Mesenchymal stem cell (in vitro differentiated cells and primary cell): ENCODE measurements at regions not wholly inside any gene's neighbourhood (a gene's known extent, or its start where the extent isn't known, plus 50 kb on each side); places are given as distances from the start of the nearest gene placed in this dataset.

Source experiments
- DNase-seq: peaks from one replicate; pipeline ENCODE4 v3.0.0-alpha.2; 2013
- H2AFZ ChIP-seq: one replicate; pipeline ENCODE4 v1.6.1; 2013; ENCODE audit warnings: low read depth, mild to moderate bottlenecking, control low read depth, inconsistent platforms, low read length, moderate library complexity
- H2AK5ac ChIP-seq: 2 replicates; pipeline ENCODE4 v1.6.1; 2013; ENCODE audit warnings: low read length, moderate library complexity, mild to moderate bottlenecking, inconsistent platforms; ENCODE audit not compliant: severe bottlenecking
- H2BK120ac ChIP-seq: one replicate; pipeline ENCODE4 v1.6.1; 2013; ENCODE audit warnings: low read depth, mild to moderate bottlenecking, inconsistent platforms, low read length, moderate library complexity
- H2BK12ac ChIP-seq, 2 experiments: one replicate each; pipeline ENCODE4 v1.6.1; 2013; ENCODE audit warnings: inconsistent platforms in 2 of 2, low read length in 2 of 2, mild to moderate bottlenecking in 2 of 2, moderate library complexity in 2 of 2, control low read depth in 1 of 2
- H2BK15ac ChIP-seq: one replicate; pipeline ENCODE4 v1.6.1; 2013; ENCODE audit warnings: mild to moderate bottlenecking, low read depth, inconsistent platforms; ENCODE audit not compliant: poor library complexity, severe bottlenecking
- H2BK5ac ChIP-seq: 2 replicates; pipeline ENCODE4 v1.6.1; 2013; ENCODE audit warnings: low read depth, mild to moderate bottlenecking, low read length, control low read depth, inconsistent platforms; ENCODE audit not compliant: poor library complexity, severe bottlenecking
- H3K14ac ChIP-seq, 2 experiments: one replicate each; pipeline ENCODE4 v1.6.1; 2013; ENCODE audit warnings: inconsistent platforms in 2 of 2, low read length in 2 of 2, control low read depth in 1 of 2, mild to moderate bottlenecking in 1 of 2, moderate library complexity in 1 of 2
- H3K18ac ChIP-seq, 2 experiments: one replicate each; pipeline ENCODE4 v1.6.1; 2013; ENCODE audit warnings: inconsistent platforms in 2 of 2, low read length in 2 of 2, control low read depth in 1 of 2, low read depth in 1 of 2, mild to moderate bottlenecking in 1 of 2
- H3K23ac ChIP-seq, 2 experiments: one replicate each; pipeline ENCODE4 v1.6.1; 2013; ENCODE audit warnings: inconsistent platforms in 2 of 2, low read length in 2 of 2, mild to moderate bottlenecking in 2 of 2, moderate library complexity in 2 of 2, control low read depth in 1 of 2
- H3K27ac ChIP-seq: 2 replicates; pipeline ENCODE4 v1.5.1; 2013; ENCODE audit warnings: mild to moderate bottlenecking, moderate library complexity, low read length, control low read depth, inconsistent platforms; ENCODE audit not compliant: poor library complexity, severe bottlenecking
- H3K27me3 ChIP-seq, 2 experiments: 2 replicates each; pipeline versions ENCODE4 v1.6.1 to v1.7.0; 2013; ENCODE audit warnings: low read length in 2 of 2, mild to moderate bottlenecking in 2 of 2, moderate library complexity in 2 of 2, control low read depth in 1 of 2, inconsistent platforms in 1 of 2; ENCODE audit not compliant: control insufficient read depth in 1 of 2, insufficient read depth in 1 of 2
- H3K36me3 ChIP-seq, 2 experiments: 2 replicates each; pipeline versions ENCODE4 v1.6.1 to v1.7.0; 2013; ENCODE audit warnings: low read length in 2 of 2, control low read depth in 1 of 2, inconsistent platforms in 1 of 2, low read depth in 1 of 2, mild to moderate bottlenecking in 1 of 2; ENCODE audit not compliant: insufficient read depth in 2 of 2, control insufficient read depth in 1 of 2
- H3K4ac ChIP-seq, 2 experiments: one replicate each; pipeline ENCODE4 v1.6.1; 2013; ENCODE audit warnings: inconsistent platforms in 2 of 2, low read length in 2 of 2, mild to moderate bottlenecking in 2 of 2, moderate library complexity in 2 of 2, control low read depth in 1 of 2, low read depth in 1 of 2
- H3K4me1 ChIP-seq: 2 replicates; pipeline ENCODE4 v1.6.1; 2013; ENCODE audit warnings: low read depth, low read length, control low read depth; ENCODE audit not compliant: control insufficient read depth, insufficient read depth
- H3K4me2 ChIP-seq: 2 replicates; pipeline ENCODE4 v1.6.1; 2013; ENCODE audit warnings: low read length, mild to moderate bottlenecking, inconsistent platforms; ENCODE audit not compliant: poor library complexity, severe bottlenecking
- H3K4me3 ChIP-seq, 2 experiments: 2 replicates each; pipeline versions ENCODE4 v1.5.1 to v1.7.0; 2013; ENCODE audit warnings: low read length in 2 of 2, mild to moderate bottlenecking in 2 of 2, control low read depth in 1 of 2, low read depth in 1 of 2; ENCODE audit not compliant: insufficient read depth in 1 of 2
- H3K79me1 ChIP-seq: replicated peaks from 2 replicates; pipeline ENCODE4 v1.6.1; 2013; ENCODE audit warnings: mild to moderate bottlenecking, control low read depth, low read length, inconsistent platforms; ENCODE audit not compliant: poor library complexity, severe bottlenecking
- H3K9ac ChIP-seq: 2 replicates; pipeline ENCODE4 v1.7.0; 2013; ENCODE audit warnings: mild to moderate bottlenecking, low read length, moderate library complexity
- H3K9me3 ChIP-seq: 2 replicates; pipeline ENCODE4 v1.7.0; 2013; ENCODE audit warnings: mild to moderate bottlenecking, low read length; ENCODE audit not compliant: control insufficient read depth
- H4K8ac ChIP-seq: one replicate; pipeline ENCODE4 v1.6.1; 2013; ENCODE audit warnings: inconsistent platforms, mild to moderate bottlenecking, low read length, moderate library complexity
- H4K91ac ChIP-seq: one replicate; pipeline ENCODE4 v1.6.1; 2013; ENCODE audit warnings: mild to moderate bottlenecking, low read length, inconsistent platforms
- WGBS: methylation state at CpG from one replicate; pipeline ENCODE4 v1.1.7; 2013; ENCODE audit warnings: mixed read lengths; 5-methylcytosine and 5-hydroxymethylcytosine counted together

DNA sequence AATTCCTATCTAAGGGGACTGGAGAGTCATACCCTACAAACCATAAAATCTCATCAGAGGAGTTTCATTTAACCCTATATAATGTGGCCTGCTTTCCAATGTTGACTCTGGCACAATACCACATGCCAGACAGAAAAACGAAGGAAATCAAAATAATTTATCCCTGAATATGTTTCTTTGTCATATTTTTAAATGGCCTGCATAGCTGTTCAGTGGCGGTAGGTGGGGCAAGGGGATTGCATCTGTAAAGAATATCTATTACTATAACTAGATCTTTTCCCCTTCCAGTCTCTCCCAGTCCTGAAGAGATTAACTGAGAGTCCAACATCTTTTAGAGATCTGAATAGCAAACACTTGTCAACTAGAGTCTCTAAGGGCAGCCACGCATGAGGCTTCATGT, 278.1 kb upstream of the CTNNB1 start:
- 100% methylated on average over 1 of the region's 3 CpGs for WGBS
- Histone ChIP-seq H2AFZ (no peak overlapping the region), H3K23ac (no peak overlapping the region), H3K4me3 (no peak overlapping the region), H3K4me1 (peaks cover 4% of the 10 kb centered on the region), H2BK15ac (no peak overlapping the region), H3K27ac (no peak overlapping the region), H4K91ac (no peak overlapping the region), H3K36me3 (no peaks in the 10 kb centered on the region), H2BK12ac (no peak overlapping the region), H2BK120ac (no peak overlapping the region), H3K4me2 (no peak overlapping the region), H2BK5ac (no peak overlapping the region), H4K8ac (no peak overlapping the region), H3K14ac (no peak overlapping the region), H3K9me3 (no peaks in the 10 kb centered on the region), H3K18ac (no peak overlapping the region), H3K27me3 (no peaks in the 10 kb centered on the region), H2AK5ac (no peak overlapping the region), H3K4ac (no peak overlapping the region), H3K79me1 (no peaks in the 10 kb centered on the region), H3K9ac (no peak overlapping the region)
- no peak for DNase-seq

- H3K4ac ChIP-seq = no peak overlapping the region
- no peak overlapping the region for H2AK5ac ChIP-seq
- 100% methylated on average over 3 of the region's 4 CpGs for WGBS
- H3K9me3 ChIP-seq = no peaks in the 10 kb centered on the region
- no peak overlapping the region for H2BK5ac ChIP-seq
- H3K36me3 ChIP-seq = no peaks in the 10 kb centered on the region
- no peak overlapping the region for H3K23ac ChIP-seq
- no peaks in the 10 kb centered on the region for H3K79me1 ChIP-seq
- no peak for DNase-seq
- H2BK12ac ChIP-seq = no peak overlapping the region
- H3K4me1 ChIP-seq = peaks cover 4% of the 10 kb centered on the region
- no peak overlapping the region for H3K18ac ChIP-seq
- H3K14ac ChIP-seq = no peak overlapping the region
- H2AFZ ChIP-seq = no peak overlapping the region
- no peak overlapping the region for H2BK120ac ChIP-seq
- no peak overlapping the region for H3K4me2 ChIP-seq
- no peak overlapping the region for H4K8ac ChIP-seq
- no peak overlapping the region for H3K27ac ChIP-seq
- H3K9ac ChIP-seq = no peak overlapping the region
- no peak overlapping the region for H3K4me3 ChIP-seq
- H4K91ac ChIP-seq = no peak overlapping the region
- H3K27me3 ChIP-seq = no peaks in the 10 kb centered on the region
- no peak overlapping the region for H2BK15ac ChIP-seq
Observed at GRCh38 chr3:40923143-40923542, 276.2 kb upstream of the CTNNB1 start.

GRCh38 chr3:40923651-40924050, 275.7 kb upstream of the CTNNB1 start:
- DNase-seq = no peak
- Histone ChIP-seq H3K4me2 (no peak overlapping the region), H3K9me3 (no peaks in the 10 kb centered on the region), H2AK5ac (no peak overlapping the region), H3K4me1 (peaks cover 4% of the 10 kb centered on the region), H3K18ac (no peak overlapping the region), H3K79me1 (no peaks in the 10 kb centered on the region), H4K91ac (no peak overlapping the region), H2BK12ac (no peak overlapping the region), H2BK120ac (no peak overlapping the region), H2BK15ac (no peak overlapping the region), H2BK5ac (no peak overlapping the region), H3K27ac (no peak overlapping the region), H3K9ac (no peak overlapping the region), H3K23ac (no peak overlapping the region), H3K4me3 (no peak overlapping the region), H3K27me3 (no peaks in the 10 kb centered on the region), H4K8ac (no peak overlapping the region), H3K14ac (no peak overlapping the region), H3K4ac (no peak overlapping the region), H3K36me3 (no peaks in the 10 kb centered on the region), H2AFZ (no peak overlapping the region)
- WGBS = 77% methylated on average over 4 of the region's 4 CpGs

DNA sequence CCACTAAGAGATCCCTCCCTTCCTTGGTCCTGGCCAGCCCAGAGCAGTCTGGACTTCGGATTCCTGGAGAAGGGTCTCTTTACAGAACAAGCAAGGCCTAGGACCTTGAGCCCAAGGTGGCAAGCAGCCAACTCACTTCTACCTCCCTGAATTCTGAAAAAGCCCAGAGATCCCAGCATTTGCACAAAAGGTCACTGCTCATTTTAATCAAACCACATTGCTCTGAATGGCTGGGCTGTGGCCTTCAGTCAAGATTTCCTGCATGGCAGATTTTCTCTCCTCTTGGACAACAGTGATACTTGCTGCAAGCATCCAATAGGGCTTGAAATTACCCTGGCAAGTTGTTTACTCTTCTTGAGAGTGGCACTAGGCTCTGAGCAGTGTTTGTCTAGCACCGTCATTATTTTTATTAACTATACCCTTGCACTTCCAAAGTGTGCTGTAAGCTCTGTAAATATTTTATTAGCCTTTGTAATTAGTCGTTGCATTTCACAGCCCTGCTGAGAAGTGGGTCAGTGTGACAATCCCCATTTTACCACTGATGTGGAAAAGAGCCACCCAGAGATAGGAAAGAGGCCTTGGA, 274.7 kb upstream of the CTNNB1 start:
- no peak overlapping the region for H2BK12ac ChIP-seq
- H3K4me1 ChIP-seq = peaks cover 4% of the 10 kb centered on the region
- no peak overlapping the region for H3K9ac ChIP-seq
- H3K4ac ChIP-seq = no peak overlapping the region
- no peak overlapping the region for H2BK15ac ChIP-seq
- H4K8ac ChIP-seq = no peak overlapping the region
- H2BK120ac ChIP-seq = no peak overlapping the region
- no peak for DNase-seq
- no peak overlapping the region for H3K27ac ChIP-seq
- no peak overlapping the region for H3K18ac ChIP-seq
- no peaks in the 10 kb centered on the region for H3K36me3 ChIP-seq
- H3K4me3 ChIP-seq = no peak overlapping the region
- no peak overlapping the region for H3K4me2 ChIP-seq
- H2BK5ac ChIP-seq = no peak overlapping the region
- no peak overlapping the region for H3K14ac ChIP-seq
- H3K79me1 ChIP-seq = no peaks in the 10 kb centered on the region
- H2AK5ac ChIP-seq = no peak overlapping the region
- H3K9me3 ChIP-seq = peaks cover under 1% of the 10 kb centered on the region
- H2AFZ ChIP-seq = no peak overlapping the region
- no peak overlapping the region for H4K91ac ChIP-seq
- no peak overlapping the region for H3K23ac ChIP-seq
- no peaks in the 10 kb centered on the region for H3K27me3 ChIP-seq
- WGBS = 63% methylated on average over 2 of the region's 3 CpGs
